ENCODE measurements at regions not wholly inside any gene's neighbourhood (a gene's known extent, or its start where the extent isn't known, plus 50 kb on each side); places are given as distances from the start of the nearest gene placed in this dataset.

DNA sequence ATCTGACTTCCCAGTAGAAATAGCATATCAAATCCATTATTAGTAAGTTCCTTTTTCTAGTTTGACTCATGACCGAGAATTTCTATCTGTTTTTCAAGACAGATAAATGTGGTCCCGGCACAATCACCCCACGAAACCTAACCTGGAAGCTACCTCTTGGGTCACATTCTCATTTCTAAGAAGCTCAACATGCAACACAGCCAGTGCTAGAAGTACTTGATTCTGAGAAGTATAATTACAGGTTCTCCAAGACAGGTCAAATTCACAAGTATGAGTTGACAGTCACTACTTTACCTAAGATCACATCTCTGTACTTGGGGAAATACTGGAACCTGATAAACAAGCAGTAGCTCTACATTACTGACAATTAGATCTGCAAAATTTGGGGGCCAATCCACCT, 54.0 kb upstream of the PLAC1 start:
- no peak for DNase-seq
- Histone ChIP-seq H3K23ac (ENCODE audit: insufficient read length, low read depth, low read length) (no peak overlapping the region), H3K27me3 (ENCODE audit: insufficient read depth, low read length) (no peaks in the 10 kb centered on the region), H3K14ac (ENCODE audit: insufficient read depth, low read length) (no peak overlapping the region), H3K79me2 (ENCODE audit: insufficient read depth, low read length) (no peaks in the 10 kb centered on the region), H2AFZ (ENCODE audit: low read length) (no peak overlapping the region), H3K4me1 (ENCODE audit: insufficient read depth, low read length) (no peaks in the 10 kb centered on the region; the same call in 1 of the 2 replicates), H2AK5ac (ENCODE audit: insufficient read length, low read length) (no peak overlapping the region), H3K9me3 (ENCODE audit: control insufficient read depth, low read depth, low read length) (no peaks in the 10 kb centered on the region), H3K27ac (ENCODE audit: insufficient read length, low read depth, low read length) (no peak overlapping the region), H4K20me1 (ENCODE audit: control insufficient read depth, insufficient read depth, insufficient read length) (no peaks in the 10 kb centered on the region), H4K91ac (ENCODE audit: insufficient read length, low read depth, low read length) (no peak overlapping the region), H3K79me1 (ENCODE audit: insufficient read depth, low read depth, low read length, poor library complexity, severe bottlenecking) (no peaks in the 10 kb centered on the region), H2BK120ac (ENCODE audit: low read depth, low read length, poor library complexity, severe bottlenecking) (no peak overlapping the region), H3K18ac (ENCODE audit: insufficient read length, low read depth, low read length) (no peak overlapping the region), H3K56ac (ENCODE audit: insufficient read length, low read depth, low read length) (no peak overlapping the region), H2BK20ac (ENCODE audit: low read depth, low read length, poor library complexity, severe bottlenecking) (no peak overlapping the region), H2BK5ac (ENCODE audit: insufficient read length, low read length) (no peak overlapping the region), H2BK15ac (ENCODE audit: low read depth, low read length) (no peak overlapping the region), H4K8ac (replicated peaks; ENCODE audit: insufficient read length, low read depth, low read length) (no peak overlapping the region), H3K23me2 (ENCODE audit: insufficient read length, low read depth, low read length, poor library complexity, severe bottlenecking) (no peaks in the 10 kb centered on the region), H3K4me2 (ENCODE audit: insufficient read depth, insufficient read length, low read length) (no peak overlapping the region), H3K9ac (ENCODE audit: extremely low read depth, insufficient read length, low read length) (no peak overlapping the region), H3K4ac (ENCODE audit: low read depth, low read length) (no peak overlapping the region), H4K5ac (ENCODE audit: insufficient read length, low read depth, low read length) (no peak overlapping the region), H3T11ph (ENCODE audit: low read length) (no peak overlapping the region), H2BK12ac (ENCODE audit: insufficient read length, low read depth, low read length) (no peak overlapping the region)
- Mint-ChIP-seq H3K27ac (no peak overlapping the region), H3K27me3 (ENCODE audit: low read depth) (no peaks in the 10 kb centered on the region), H3K4me1 (peaks cover 11 to 18% of the 10 kb centered on the region in 2 experiments), H3K36me3 (ENCODE audit: insufficient read depth in 1 of 3, low read depth in 3 of 3) (no peaks in the 10 kb centered on the region; a peak in 2 of 7 replicates), H3K9me3 (peaks cover 2 to 63% of the 10 kb centered on the region in 2 experiments; a peak in 3 of 5 replicates), H3K4me3 (no peak overlapping the region)
- no CpG with 5 or more reads among the region's 3 CpGs for WGBS (ENCODE audit: extremely low coverage, insufficient read length, low lambda C conversion rate)
- TF ChIP-seq, protein P1, sequence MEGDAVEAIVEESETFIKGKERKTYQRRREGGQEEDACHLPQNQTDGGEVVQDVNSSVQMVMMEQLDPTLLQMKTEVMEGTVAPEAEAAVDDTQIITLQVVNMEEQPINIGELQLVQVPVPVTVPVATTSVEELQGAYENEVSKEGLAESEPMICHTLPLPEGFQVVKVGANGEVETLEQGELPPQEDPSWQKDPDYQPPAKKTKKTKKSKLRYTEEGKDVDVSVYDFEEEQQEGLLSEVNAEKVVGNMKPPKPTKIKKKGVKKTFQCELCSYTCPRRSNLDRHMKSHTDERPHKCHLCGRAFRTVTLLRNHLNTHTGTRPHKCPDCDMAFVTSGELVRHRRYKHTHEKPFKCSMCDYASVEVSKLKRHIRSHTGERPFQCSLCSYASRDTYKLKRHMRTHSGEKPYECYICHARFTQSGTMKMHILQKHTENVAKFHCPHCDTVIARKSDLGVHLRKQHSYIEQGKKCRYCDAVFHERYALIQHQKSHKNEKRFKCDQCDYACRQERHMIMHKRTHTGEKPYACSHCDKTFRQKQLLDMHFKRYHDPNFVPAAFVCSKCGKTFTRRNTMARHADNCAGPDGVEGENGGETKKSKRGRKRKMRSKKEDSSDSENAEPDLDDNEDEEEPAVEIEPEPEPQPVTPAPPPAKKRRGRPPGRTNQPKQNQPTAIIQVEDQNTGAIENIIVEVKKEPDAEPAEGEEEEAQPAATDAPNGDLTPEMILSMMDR (conservative IDR thresholded peaks at IDR 0.05) = no peak

Measured in H9 (cell line).